Astrocyte (in vitro differentiated cells and primary cell): ENCODE measurements at regions not wholly inside any gene's neighbourhood (a gene's known extent, or its start where the extent isn't known, plus 50 kb on each side); places are given as distances from the start of the nearest gene placed in this dataset.

Experiments
- EZH2 ChIP-seq: IDR thresholded peaks from 2 replicates; pipeline ENCODE4 v1.6.1; 2012; ENCODE audit warnings: mild to moderate bottlenecking, low read length, inconsistent platforms; ENCODE audit not compliant: insufficient read depth
- TF ChIP-seq, protein P1 (sequence below): IDR thresholded peaks from 2 replicates; pipeline ENCODE4 v1.5.1; 2011; ENCODE audit warnings: low read depth, mild to moderate bottlenecking, inconsistent platforms, low read length, moderate library complexity; ENCODE audit not compliant: insufficient read depth

DNA sequence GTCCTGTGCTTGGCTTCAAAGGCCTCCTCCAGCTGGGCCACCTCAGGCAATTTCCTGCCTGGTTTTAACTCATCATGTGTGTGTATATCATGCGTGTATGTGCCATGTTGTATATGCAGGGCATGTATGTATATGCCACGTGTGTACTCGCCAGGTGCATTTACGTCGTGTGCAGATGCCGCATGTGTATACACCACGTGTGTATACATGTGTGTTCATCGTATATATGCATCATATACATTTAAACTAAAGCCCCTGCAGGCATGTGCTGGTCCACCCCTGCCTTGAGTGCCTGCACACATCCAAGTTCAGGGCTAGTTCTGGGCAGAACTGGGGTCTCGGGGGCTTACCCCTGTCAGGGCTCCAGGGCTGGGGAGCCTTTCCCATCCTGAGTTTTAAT is 54.0 kb upstream of the SMOC2 start:
- TF ChIP-seq, protein P1, sequence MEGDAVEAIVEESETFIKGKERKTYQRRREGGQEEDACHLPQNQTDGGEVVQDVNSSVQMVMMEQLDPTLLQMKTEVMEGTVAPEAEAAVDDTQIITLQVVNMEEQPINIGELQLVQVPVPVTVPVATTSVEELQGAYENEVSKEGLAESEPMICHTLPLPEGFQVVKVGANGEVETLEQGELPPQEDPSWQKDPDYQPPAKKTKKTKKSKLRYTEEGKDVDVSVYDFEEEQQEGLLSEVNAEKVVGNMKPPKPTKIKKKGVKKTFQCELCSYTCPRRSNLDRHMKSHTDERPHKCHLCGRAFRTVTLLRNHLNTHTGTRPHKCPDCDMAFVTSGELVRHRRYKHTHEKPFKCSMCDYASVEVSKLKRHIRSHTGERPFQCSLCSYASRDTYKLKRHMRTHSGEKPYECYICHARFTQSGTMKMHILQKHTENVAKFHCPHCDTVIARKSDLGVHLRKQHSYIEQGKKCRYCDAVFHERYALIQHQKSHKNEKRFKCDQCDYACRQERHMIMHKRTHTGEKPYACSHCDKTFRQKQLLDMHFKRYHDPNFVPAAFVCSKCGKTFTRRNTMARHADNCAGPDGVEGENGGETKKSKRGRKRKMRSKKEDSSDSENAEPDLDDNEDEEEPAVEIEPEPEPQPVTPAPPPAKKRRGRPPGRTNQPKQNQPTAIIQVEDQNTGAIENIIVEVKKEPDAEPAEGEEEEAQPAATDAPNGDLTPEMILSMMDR, result no peak
- TF ChIP-seq EZH2, result no peak
